NCI-H146 treated with DMSO at 0.1 percent for 48 hours (cell line): ENCODE measurements at regions not wholly inside any gene's neighbourhood (a gene's known extent, or its start where the extent isn't known, plus 50 kb on each side); places are given as distances from the start of the nearest gene placed in this dataset.

Experiments used
- DNase-seq: peaks from one replicate; lab custom pipeline; 2025; ENCODE audit not compliant: unreplicated experiment; lab: John Stamatoyannopoulos, UW

GRCh38 chr12:79534029-79534867 lies 156.5 kb downstream of the PAWR start:
- no peak for DNase-seq

- peak; percentile 28 for DNase-seq
Observed at GRCh38 chr12:79532907-79533288, 157.9 kb downstream of the PAWR start.

- DNase-seq, result no peak
Observed at GRCh38 chr12:79531518-79531917, 159.2 kb downstream of the PAWR start.

- peak; percentile 84 for DNase-seq
Observed at GRCh38 chr12:79527473-79527872, 163.3 kb downstream of the PAWR start.

GRCh38 chr12:79525357-79525756 lies 165.4 kb downstream of the PAWR start:
- no peak for DNase-seq

- DNase-seq, result no peak
Observed at GRCh38 chr12:79524507-79525148, 166.1 kb downstream of the PAWR start.

- DNase-seq, result no peak
Observed at GRCh38 chr12:79522989-79523386, 167.8 kb downstream of the PAWR start.

- no peak for DNase-seq
Observed at GRCh38 chr12:79522257-79522988, 168.3 kb downstream of the PAWR start.

GRCh38 chr12:79521576-79521975 lies 169.2 kb downstream of the PAWR start:
- no peak for DNase-seq

GRCh38 chr12:79517363-79517762 lies 173.4 kb downstream of the PAWR start:
- DNase-seq, result no peak

- DNase-seq, result no peak
Observed at GRCh38 chr12:79515530-79515935, 175.2 kb downstream of the PAWR start.

GRCh38 chr12:79514730-79515529 lies 175.8 kb downstream of the PAWR start:
- DNase-seq, result no peak

GRCh38 chr12:79512068-79512467 lies 178.7 kb downstream of the PAWR start:
- DNase-seq, result no peak

GRCh38 chr12:79508622-79509021 lies 182.1 kb downstream of the PAWR start:
- DNase-seq, result no peak
